Lung (tissue), 11 donors: ENCODE measurements at regions not wholly inside any gene's neighbourhood (a gene's known extent, or its start where the extent isn't known, plus 50 kb on each side); places are given as distances from the start of the nearest gene placed in this dataset.
"Not testable (repeated sequence)": the region's sequence is repeated elsewhere in the genome, so short reads cannot be mapped to it uniquely, and the experiment has no call there.

Experiments
- ATAC-seq: fragments of 200-7000 bp; cut with Tn5 transposase; one replicate; pipeline ENCODE4 v1.9.1; 2020; ENCODE audit warnings: moderate number of reproducible peaks; ENCODE audit not compliant: insufficient read depth, low FRiP score
- DNase-seq, 3 donors: peaks; one replicate each; pipeline ENCODE4 v3.0.0-alpha.2; 2013 to 2017
- H3K27ac ChIP-seq, 2 donors: one replicate each; pipeline ENCODE4 v1.5.1; 2013; ENCODE audit warnings: mild to moderate bottlenecking in 2 of 2, moderate library complexity in 2 of 2, control low read depth in 1 of 2, inconsistent platforms in 1 of 2, low read depth in 1 of 2, low read length in 1 of 2
- H3K27me3 ChIP-seq, 3 donors: one replicate each; pipeline ENCODE4 v1.5.1; 2013; ENCODE audit warnings: low read length in 2 of 3; ENCODE audit not compliant: control insufficient read depth in 3 of 3, insufficient read depth in 3 of 3
- H3K36me3 ChIP-seq, 4 donors: one replicate each; pipeline ENCODE4 v1.5.1; 2013; ENCODE audit warnings: low read length in 4 of 4, mild to moderate bottlenecking in 1 of 4, moderate library complexity in 1 of 4; ENCODE audit not compliant: control insufficient read depth in 4 of 4, insufficient read depth in 4 of 4
- H3K4me1 ChIP-seq, 5 donors: one replicate each; pipeline ENCODE4 v1.5.1; 2013; ENCODE audit warnings: low read length in 5 of 5, mild to moderate bottlenecking in 2 of 5, moderate library complexity in 1 of 5; ENCODE audit not compliant: control insufficient read depth in 5 of 5, insufficient read depth in 5 of 5
- H3K4me3 ChIP-seq: one replicate; pipeline ENCODE4 v1.5.1; 2013; ENCODE audit warnings: mild to moderate bottlenecking, control low read depth, moderate library complexity
- H3K9ac ChIP-seq, 2 donors: one replicate each; pipeline ENCODE4 v1.5.1; 2013; ENCODE audit warnings: low read length in 2 of 2, control low read depth in 1 of 2; ENCODE audit not compliant: insufficient read depth in 1 of 2
- H3K9me3 ChIP-seq, 4 donors: one replicate each; pipeline ENCODE4 v1.5.1; 2013; ENCODE audit warnings: low read length in 3 of 4, mild to moderate bottlenecking in 1 of 4, moderate library complexity in 1 of 4; ENCODE audit not compliant: control insufficient read depth in 4 of 4, insufficient read depth in 3 of 4
- CTCF ChIP-seq: IDR thresholded peaks from 2 replicates; pipeline ENCODE4 v1.5.1; 2012; ENCODE audit warnings: mild to moderate bottlenecking; ENCODE audit errors: control extremely low read depth, extremely low read depth
- WGBS, 2 donors: extraction: QIAGEN DNeasy Blood & Tissue Kit; methylation state at CpG; one replicate each; pipeline ENCODE4 v1.1.7; 2013; 5-methylcytosine and 5-hydroxymethylcytosine counted together
- donor health status: control.
- donor health status: control.
- donor health status: Bipolar disorder and iron deficiency.
- donor health status: healthy.
- donor health status: DM: yes; HTN: yes; CAD: no.

- Histone ChIP-seq H3K4me1 (no peaks in the 10 kb centered on the region), H3K27me3 (no peaks in the 10 kb centered on the region), H3K9ac (no peak overlapping the region), H3K4me3 (no peak overlapping the region), H3K9me3 (peaks cover 0 to 4% (median 0%) of the 10 kb centered on the region in 4 donors), H3K36me3 (no peaks in the 10 kb centered on the region), H3K27ac (no peak overlapping the region)
- ATAC-seq (peak; percentile 34), DNase-seq (peak; percentile 35 to 44 (median 38))
- WGBS, 2 donors = 54 to 55% methylated on average over 5 of the region's 5 CpGs
- TF ChIP-seq CTCF = no peak
Measured at GRCh38 chr12:29889737-29890136, 106.0 kb upstream of the TMTC1 start.

GRCh38 chr12:29888777-29889176 lies 105.0 kb upstream of the TMTC1 start:
- peaks cover 0 to under 1% (median 0%) of the 10 kb centered on the region in 5 donors for H3K4me1 ChIP-seq
- H3K27me3 ChIP-seq = no peaks in the 10 kb centered on the region
- WGBS, 2 donors = 95 to 96% methylated on average over 21 of the region's 21 CpGs
- peaks cover 0 to 3% (median 1%) of the 10 kb centered on the region in 4 donors for H3K9me3 ChIP-seq
- H3K4me3 ChIP-seq = no peak overlapping the region
- DNase-seq = no peak
- H3K36me3 ChIP-seq = no peaks in the 10 kb centered on the region
- H3K27ac ChIP-seq = no peak overlapping the region
- TF ChIP-seq CTCF = no peak
- no peak overlapping the region for H3K9ac ChIP-seq
- no peak for ATAC-seq

- H3K27me3 ChIP-seq, H3K9me3 ChIP-seq, H3K4me3 ChIP-seq, H3K27ac ChIP-seq, H3K9ac ChIP-seq, H3K4me1 ChIP-seq, H3K36me3 ChIP-seq, DNase-seq, ATAC-seq: not testable (repeated sequence)
- 55 to 60% methylated on average over 4 of the region's 4 CpGs for WGBS, 2 donors
Measured at GRCh38 chr12:29884957-29885356, 101.2 kb upstream of the TMTC1 start.

GRCh38 chr12:29883941-29884554 lies 100.3 kb upstream of the TMTC1 start:
- 74 to 82% methylated on average over 4 of the region's 4 CpGs for WGBS, 2 donors
- no peak for DNase-seq

More at GRCh38 chr12:29883941-29884554, 100.3 kb upstream of the TMTC1 start:
- Histone ChIP-seq H3K36me3 (no peaks in the 10 kb centered on the region), H3K9me3 (peaks cover 0 to 3% (median 1%) of the 10 kb centered on the region in 4 donors), H3K27ac (no peak overlapping the region), H3K4me3 (no peak overlapping the region), H3K4me1 (peaks cover 0 to 10% (median 0%) of the 10 kb centered on the region in 5 donors), H3K9ac (no peak overlapping the region), H3K27me3 (no peaks in the 10 kb centered on the region)
- no peak for TF ChIP-seq CTCF
- ATAC-seq = no peak
